ENCODE measurements at regions not wholly inside any gene's neighbourhood (a gene's known extent, or its start where the extent isn't known, plus 50 kb on each side); places are given as distances from the start of the nearest gene placed in this dataset.

- TF ChIP-seq CTCF (conservative IDR thresholded peaks at IDR 0.05) = no peak
- TF ChIP-seq EZH2 (IDR thresholded peaks at IDR 0.05; ENCODE audit: low read depth) = no peak
Observed at GRCh38 chr9:93774331-93775102, 180.6 kb downstream of the BARX1 start.
